ENCODE measurements at regions not wholly inside any gene's neighbourhood (a gene's known extent, or its start where the extent isn't known, plus 50 kb on each side); places are given as distances from the start of the nearest gene placed in this dataset.
"Not testable (repeated sequence)": the region's sequence is repeated elsewhere in the genome, so short reads cannot be mapped to it uniquely, and the experiment has no call there.

DNA sequence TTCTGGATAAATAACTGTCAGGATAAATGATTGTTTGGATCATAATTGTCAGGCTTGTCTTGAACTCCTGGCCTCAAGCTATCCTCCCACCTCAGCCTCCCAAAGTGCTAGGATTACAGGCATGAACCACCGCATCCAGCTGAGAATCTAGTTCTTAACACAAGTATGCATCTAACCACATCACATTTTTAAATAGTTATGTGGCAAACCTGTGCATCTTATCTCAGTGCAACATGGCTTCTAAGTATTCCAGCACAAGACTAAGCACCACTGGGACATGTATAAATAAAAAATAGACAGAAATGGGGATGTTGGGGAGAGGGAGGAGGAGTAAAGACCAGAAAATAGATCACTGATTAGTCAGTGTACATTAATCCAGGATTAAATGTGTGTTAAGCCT is 74.7 kb upstream of the TBL1X start:
- Histone ChIP-seq H3K9me3 (ENCODE audit: control insufficient read depth, low read length) (no peaks in the 10 kb centered on the region), H3K27me3 (ENCODE audit: control insufficient read depth, insufficient read depth) (no peaks in the 10 kb centered on the region), H3K4me1 (ENCODE audit: control insufficient read depth, insufficient read depth, low read length) (peaks cover 1% of the 10 kb centered on the region), H3K27ac (ENCODE audit: low read length) (no peak overlapping the region), H3K4me3 (ENCODE audit: low read length) (no peak overlapping the region)
- no peak for DNase-seq
- no peak for ATAC-seq
- intact Hi-C loops (cut with DNase I) = no loop called here
- 100% methylated on average over 1 of the region's 1 CpG for WGBS

DNA sequence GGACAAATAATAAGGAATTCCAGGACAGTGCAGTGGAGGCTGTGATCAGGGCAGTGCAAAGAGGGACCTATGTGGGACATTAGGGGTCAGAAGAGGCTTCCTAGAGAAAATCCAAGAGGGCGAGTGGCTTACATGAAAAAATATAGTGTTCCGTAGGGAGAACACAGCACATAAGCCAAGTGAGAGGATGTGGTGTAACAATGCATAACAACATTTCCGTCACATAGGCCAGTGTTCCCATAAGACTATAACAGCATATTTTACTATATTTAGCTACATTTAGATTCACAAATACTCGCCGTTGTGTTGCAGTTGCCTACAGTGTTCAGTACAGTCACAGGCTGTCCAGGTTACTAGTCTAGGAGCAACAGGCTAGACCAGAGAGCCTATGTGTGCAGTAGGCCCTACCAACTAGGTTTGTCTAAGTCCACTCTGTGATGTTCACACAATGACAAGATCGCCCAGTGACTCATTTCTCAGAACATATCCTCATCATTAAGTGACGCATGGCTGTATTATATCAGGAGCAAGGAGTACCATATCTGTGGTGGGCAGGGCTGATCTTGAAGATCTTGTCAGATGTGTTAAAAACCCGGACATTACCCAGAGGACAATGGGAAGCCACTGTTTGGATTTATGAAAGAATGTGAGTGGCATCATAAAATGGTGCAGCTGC is 74.0 kb upstream of the TBL1X start:
- H3K9me3 ChIP-seq (ENCODE audit: control insufficient read depth, low read length) = no peaks in the 10 kb centered on the region
- intact Hi-C loops (cut with DNase I) = no loop called here
- H3K4me3 ChIP-seq (ENCODE audit: low read length) = no peak overlapping the region
- WGBS = 75% methylated on average over 8 of the region's 8 CpGs
- ATAC-seq (no peak), DNase-seq (no peak)
- no peak overlapping the region for H3K27ac ChIP-seq (ENCODE audit: low read length)
- H3K4me1 ChIP-seq (ENCODE audit: control insufficient read depth, insufficient read depth, low read length) = peaks cover 1% of the 10 kb centered on the region
- H3K27me3 ChIP-seq (ENCODE audit: control insufficient read depth, insufficient read depth) = no peaks in the 10 kb centered on the region

DNA sequence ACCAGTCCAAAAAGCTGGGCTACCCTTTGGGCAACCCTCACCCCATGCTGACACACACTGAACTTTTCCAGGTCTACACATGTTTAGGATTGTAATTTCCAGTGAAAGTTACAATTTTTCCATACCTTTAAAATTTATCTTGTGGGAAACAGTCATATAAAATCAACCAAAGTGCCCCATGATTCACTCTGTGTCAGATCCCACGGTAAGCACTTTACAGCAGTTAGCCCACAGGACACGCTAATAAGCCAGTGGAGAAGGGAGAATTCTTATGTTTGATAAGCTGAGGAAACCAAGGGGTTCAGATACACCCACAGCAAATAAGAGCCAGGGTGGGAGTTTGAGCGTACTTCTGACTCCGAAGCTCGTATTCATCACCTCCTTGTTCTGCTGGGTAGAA is 72.4 kb upstream of the TBL1X start:
- no peak for ATAC-seq
- WGBS = 93% methylated on average over 5 of the region's 5 CpGs
- H3K4me1 ChIP-seq (ENCODE audit: control insufficient read depth, insufficient read depth, low read length) = peaks cover 1% of the 10 kb centered on the region

DNA sequence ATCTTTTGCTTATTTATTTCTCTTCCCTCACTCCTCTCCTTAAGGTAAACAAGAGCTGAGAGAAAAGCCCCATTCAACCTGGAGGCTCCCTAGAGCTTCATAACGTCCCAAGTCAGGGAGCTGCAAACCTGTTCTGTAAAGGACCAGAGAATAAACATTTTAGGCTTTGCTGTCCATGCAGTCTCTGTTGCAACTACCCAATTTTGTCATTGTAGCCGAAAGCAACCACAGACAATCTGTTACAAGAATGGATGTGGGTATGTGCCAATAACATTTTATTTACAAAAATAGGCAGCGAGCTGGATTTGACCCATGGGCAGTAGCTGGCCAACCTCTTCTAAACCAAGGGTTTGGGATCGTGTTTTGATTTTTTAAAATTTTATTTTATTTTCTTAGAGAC is 71.3 kb upstream of the TBL1X start:
- peaks cover 1% of the 10 kb centered on the region for H3K4me1 ChIP-seq (ENCODE audit: control insufficient read depth, insufficient read depth, low read length)
- DNase-seq (no peak), ATAC-seq (no peak)
- 72% methylated on average over 4 of the region's 4 CpGs for WGBS
- H3K27ac ChIP-seq (ENCODE audit: low read length) = no peak overlapping the region
- H3K9me3 ChIP-seq (ENCODE audit: control insufficient read depth, low read length) = no peaks in the 10 kb centered on the region
- no peaks in the 10 kb centered on the region for H3K27me3 ChIP-seq (ENCODE audit: control insufficient read depth, insufficient read depth)
- intact Hi-C loops (cut with DNase I) = no loop called here
- H3K4me3 ChIP-seq (ENCODE audit: low read length) = no peak overlapping the region

More for the DNA sequence above, 72.4 kb upstream of the TBL1X start:
- Histone ChIP-seq H3K27ac (ENCODE audit: low read length) (no peak overlapping the region), H3K4me3 (ENCODE audit: low read length) (no peak overlapping the region), H3K9me3 (ENCODE audit: control insufficient read depth, low read length) (no peaks in the 10 kb centered on the region), H3K27me3 (ENCODE audit: control insufficient read depth, insufficient read depth) (no peaks in the 10 kb centered on the region)
- intact Hi-C loops (cut with DNase I) = no loop called here
- DNase-seq = no peak

DNA sequence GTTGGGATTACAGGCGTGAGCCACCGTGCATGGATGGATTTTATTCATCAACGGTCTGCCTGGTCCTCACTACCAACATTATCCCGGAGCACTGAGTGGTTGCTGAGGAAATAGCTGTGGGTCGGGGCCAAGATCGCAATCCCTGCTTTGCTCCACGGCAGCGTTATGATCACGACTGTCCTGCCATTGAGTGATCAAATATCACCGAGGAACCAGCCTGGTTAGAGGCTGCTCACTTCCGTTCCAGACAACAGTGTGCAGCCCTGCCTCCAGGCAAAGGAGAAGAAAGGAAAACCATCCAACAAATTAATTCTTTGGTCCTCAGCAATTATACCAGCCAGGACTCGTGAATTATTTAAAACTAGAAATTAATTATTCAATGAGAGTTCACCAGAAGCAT is 70.6 kb upstream of the TBL1X start:
- peaks cover 1% of the 10 kb centered on the region for H3K4me1 ChIP-seq (ENCODE audit: control insufficient read depth, insufficient read depth, low read length)
- no peak overlapping the region for H3K4me3 ChIP-seq (ENCODE audit: low read length)
- intact Hi-C loops (cut with DNase I) = no loop called here
- no peaks in the 10 kb centered on the region for H3K9me3 ChIP-seq (ENCODE audit: control insufficient read depth, low read length)
- H3K27ac ChIP-seq (ENCODE audit: low read length) = no peak overlapping the region
- 65% methylated on average over 12 of the region's 12 CpGs for WGBS
- no peak for DNase-seq
- no peaks in the 10 kb centered on the region for H3K27me3 ChIP-seq (ENCODE audit: control insufficient read depth, insufficient read depth)
- ATAC-seq = no peak

DNA sequence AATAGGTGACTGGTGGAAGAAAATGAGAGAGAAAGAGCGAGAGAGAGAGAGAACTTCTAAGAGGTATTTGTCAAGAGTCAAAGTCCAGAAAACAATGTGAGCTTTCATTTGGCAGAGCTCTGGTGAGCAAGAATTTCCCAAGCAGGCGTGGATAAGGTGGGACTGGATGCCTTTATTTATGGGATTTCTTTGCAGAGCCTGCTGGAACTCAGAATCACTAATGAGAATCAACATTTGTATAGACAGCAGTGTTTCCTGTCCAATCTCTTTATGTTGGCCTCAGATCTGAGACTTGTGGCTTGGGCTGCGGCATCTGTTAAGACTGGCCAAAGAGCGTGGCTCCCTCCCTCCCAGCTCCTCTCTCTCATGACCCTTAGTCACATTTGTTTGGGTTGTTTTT is 67.9 kb upstream of the TBL1X start:
- intact Hi-C loops (cut with DNase I) = no loop called here
- H3K4me1 ChIP-seq (ENCODE audit: control insufficient read depth, insufficient read depth, low read length) = peaks cover 1% of the 10 kb centered on the region
- WGBS = 46% methylated on average over 4 of the region's 4 CpGs
- no peaks in the 10 kb centered on the region for H3K27me3 ChIP-seq (ENCODE audit: control insufficient read depth, insufficient read depth)
- DNase-seq = no peak
- H3K4me3 ChIP-seq (ENCODE audit: low read length) = no peak overlapping the region
- no peaks in the 10 kb centered on the region for H3K9me3 ChIP-seq (ENCODE audit: control insufficient read depth, low read length)
- H3K27ac ChIP-seq (ENCODE audit: low read length) = no peak overlapping the region
- ATAC-seq = no peak

DNA sequence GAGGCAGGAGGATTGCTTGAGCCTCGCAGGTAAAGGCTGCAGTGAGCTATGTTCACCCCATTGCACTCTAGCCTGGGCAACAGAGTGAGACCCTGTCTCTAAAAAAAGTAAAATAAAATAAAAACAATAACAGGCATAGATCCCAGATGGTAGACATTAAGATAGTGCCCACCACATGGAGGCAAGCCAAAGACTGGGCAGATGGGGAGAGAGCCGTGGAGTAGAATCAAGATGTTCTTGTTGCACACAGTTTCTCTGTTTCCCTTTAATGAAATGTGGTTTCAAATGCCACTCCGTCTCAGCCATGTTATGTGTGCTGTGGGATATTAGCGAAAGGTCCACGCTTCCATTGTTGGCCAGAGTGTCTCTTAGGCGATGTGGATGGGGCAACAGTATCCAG is 63.8 kb upstream of the TBL1X start:
- WGBS = 94% methylated on average over 6 of the region's 6 CpGs
- no peaks in the 10 kb centered on the region for H3K27me3 ChIP-seq (ENCODE audit: control insufficient read depth, insufficient read depth)
- ATAC-seq (no peak), DNase-seq (no peak)
- H3K4me1 ChIP-seq (ENCODE audit: control insufficient read depth, insufficient read depth, low read length) = no peaks in the 10 kb centered on the region
- intact Hi-C loops (cut with DNase I) = no loop called here
- H3K27ac ChIP-seq (ENCODE audit: low read length) = no peak overlapping the region
- H3K4me3 ChIP-seq (ENCODE audit: low read length) = no peak overlapping the region
- no peaks in the 10 kb centered on the region for H3K9me3 ChIP-seq (ENCODE audit: control insufficient read depth, low read length)

DNA sequence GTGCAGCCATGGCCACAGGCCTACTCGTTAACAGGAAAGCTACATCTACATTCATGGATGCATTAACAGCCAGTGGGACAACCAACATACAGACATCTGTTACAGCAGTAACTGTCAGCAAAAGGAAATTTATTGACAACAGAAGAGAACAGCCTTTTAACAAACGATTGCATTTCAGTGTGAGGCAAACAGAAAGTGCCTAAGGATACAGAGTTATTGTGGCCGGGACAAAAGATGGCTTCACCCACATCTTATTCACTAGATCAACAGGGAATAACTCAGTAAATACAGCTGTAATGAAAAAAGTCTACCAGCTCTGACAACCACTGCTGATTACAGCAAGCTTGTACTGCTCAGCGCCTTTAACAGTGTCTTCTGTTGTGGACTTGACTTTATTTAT is 61.5 kb upstream of the TBL1X start:
- Histone ChIP-seq H3K4me3 (ENCODE audit: low read length) (no peak overlapping the region), H3K9me3 (ENCODE audit: control insufficient read depth, low read length) (no peaks in the 10 kb centered on the region), H3K27ac (ENCODE audit: low read length) (no peak overlapping the region), H3K4me1 (ENCODE audit: control insufficient read depth, insufficient read depth, low read length) (no peaks in the 10 kb centered on the region), H3K27me3 (ENCODE audit: control insufficient read depth, insufficient read depth) (no peaks in the 10 kb centered on the region)
- WGBS = 80% methylated on average over 4 of the region's 4 CpGs
- no peak for DNase-seq
- intact Hi-C loops (cut with DNase I) = no loop called here
- ATAC-seq = no peak

DNA sequence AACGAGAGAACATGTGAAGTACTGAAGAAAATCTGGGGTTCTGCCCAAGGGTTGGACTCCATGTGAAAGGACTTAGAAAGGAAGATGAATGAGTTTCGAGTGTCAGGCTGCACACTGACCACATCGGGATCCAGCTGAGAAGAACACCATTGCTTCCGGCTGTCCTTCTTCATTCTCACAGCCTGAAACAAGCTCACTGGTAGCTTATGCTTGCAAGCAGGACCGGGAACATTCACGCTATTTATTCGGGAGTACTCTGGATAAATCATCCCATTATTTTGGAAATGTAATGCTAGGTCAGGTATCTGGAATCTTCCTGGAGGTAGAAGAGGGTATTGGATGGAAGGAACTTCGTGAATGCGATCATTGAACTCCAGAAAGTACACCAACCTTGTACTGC is 59.2 kb upstream of the TBL1X start:
- DNase-seq; H3K4me3 ChIP-seq (ENCODE audit: low read length); H3K9me3 ChIP-seq (ENCODE audit: control insufficient read depth, low read length); H3K27me3 ChIP-seq (ENCODE audit: control insufficient read depth, insufficient read depth); H3K27ac ChIP-seq (ENCODE audit: low read length); ATAC-seq; intact Hi-C loops (cut with DNase I); H3K4me1 ChIP-seq (ENCODE audit: control insufficient read depth, insufficient read depth, low read length): not testable (repeated sequence)
- 93% methylated on average over 8 of the region's 9 CpGs for WGBS

DNA sequence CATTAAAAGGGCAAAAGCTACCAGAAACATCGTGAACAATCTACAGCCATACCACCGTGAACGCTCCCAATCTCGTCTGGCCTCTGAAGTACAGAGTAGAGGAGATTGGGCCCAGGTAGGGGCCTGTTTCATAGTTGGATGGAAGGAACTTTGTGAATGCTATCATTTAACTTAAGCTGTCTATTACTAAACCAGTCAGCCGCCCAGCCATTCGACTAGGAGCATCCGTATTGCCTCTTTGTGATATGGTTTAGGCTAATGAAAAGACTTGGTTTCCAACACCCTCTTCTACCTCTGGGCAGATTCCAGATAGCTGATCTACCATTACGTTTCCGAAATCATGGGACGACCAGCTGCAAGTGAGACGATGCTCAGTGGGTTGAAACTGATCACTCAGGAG is 54.0 kb upstream of the TBL1X start:
- WGBS = 97% methylated on average over 3 of the region's 11 CpGs
- H3K4me3 ChIP-seq (ENCODE audit: low read length); H3K27me3 ChIP-seq (ENCODE audit: control insufficient read depth, insufficient read depth); H3K27ac ChIP-seq (ENCODE audit: low read length); H3K9me3 ChIP-seq (ENCODE audit: control insufficient read depth, low read length); DNase-seq; intact Hi-C loops (cut with DNase I); H3K4me1 ChIP-seq (ENCODE audit: control insufficient read depth, insufficient read depth, low read length); ATAC-seq: not testable (repeated sequence)

DNA sequence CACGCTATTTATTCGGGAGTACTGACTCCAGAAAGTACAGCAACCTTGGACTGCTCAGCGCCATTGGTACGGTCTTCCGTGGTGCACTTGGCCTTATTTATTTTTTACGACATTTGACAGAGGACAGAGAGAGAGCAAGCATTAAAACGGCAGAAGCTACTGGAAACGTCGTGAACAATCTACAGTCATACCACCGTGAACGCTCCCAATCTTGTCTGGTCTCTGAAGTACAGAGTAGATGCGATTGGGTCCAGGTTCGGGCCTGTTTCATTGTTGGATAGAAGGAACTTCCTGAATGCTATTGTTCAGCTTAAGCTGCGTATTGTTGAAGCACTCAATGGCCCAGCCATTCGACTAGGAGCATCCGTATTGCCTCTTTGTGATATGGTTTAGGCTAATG is 53.2 kb upstream of the TBL1X start:
- H3K27ac ChIP-seq (ENCODE audit: low read length); ATAC-seq; H3K27me3 ChIP-seq (ENCODE audit: control insufficient read depth, insufficient read depth); H3K9me3 ChIP-seq (ENCODE audit: control insufficient read depth, low read length); intact Hi-C loops (cut with DNase I); H3K4me1 ChIP-seq (ENCODE audit: control insufficient read depth, insufficient read depth, low read length); DNase-seq; H3K4me3 ChIP-seq (ENCODE audit: low read length): not testable (repeated sequence)
- WGBS = 90% methylated on average over 16 of the region's 16 CpGs

DNA sequence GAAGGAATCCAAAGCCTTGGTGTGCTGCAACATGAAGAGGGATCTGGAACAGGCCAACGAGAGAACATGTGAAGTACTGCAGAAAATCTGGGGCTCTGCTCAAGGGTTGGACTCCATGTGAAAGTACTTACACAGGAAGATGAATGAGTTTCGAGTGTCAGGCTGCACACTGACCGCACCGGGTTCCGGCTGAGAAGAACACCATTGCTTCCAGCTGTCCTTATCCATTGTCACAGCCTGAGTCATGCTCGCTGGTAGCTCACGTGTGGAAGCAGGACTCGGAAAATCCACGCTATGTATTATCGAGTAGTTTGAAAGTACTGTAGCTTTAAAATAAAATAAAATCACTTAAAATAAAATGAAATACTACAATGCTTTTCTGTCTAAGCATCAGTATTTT is 50.4 kb upstream of the TBL1X start:
- WGBS = 93% methylated on average over 10 of the region's 10 CpGs
- ATAC-seq = no peak
- Histone ChIP-seq H3K27me3 (ENCODE audit: control insufficient read depth, insufficient read depth) (no peaks in the 10 kb centered on the region), H3K9me3 (ENCODE audit: control insufficient read depth, low read length) (no peaks in the 10 kb centered on the region), H3K4me1 (ENCODE audit: control insufficient read depth, insufficient read depth, low read length) (no peaks in the 10 kb centered on the region), H3K27ac (ENCODE audit: low read length) (no peak overlapping the region), H3K4me3 (ENCODE audit: low read length) (no peak overlapping the region)
- DNase-seq = no peak
- intact Hi-C loops (cut with DNase I) = no loop called here
